RPMI7951 (cell line): ENCODE measurements at regions not wholly inside any gene's neighbourhood (a gene's known extent, or its start where the extent isn't known, plus 50 kb on each side); places are given as distances from the start of the nearest gene placed in this dataset.
A peak's percentile ranks its signal among the peaks of the same experiment; 100 is the strongest.

Experiments used
- DNase-seq: peaks from one replicate; pipeline ENCODE4 v3.0.0-alpha.2; 2012; ENCODE audit warnings: low read depth

- no peak for DNase-seq
These were observed 177.2 kb downstream of the POU4F1 start for GRCh38 chr13:78426183-78426582.

GRCh38 chr13:78420814-78421213 is 182.5 kb downstream of the POU4F1 start:
- no peak for DNase-seq

- DNase-seq, result no peak
These were observed 189.3 kb downstream of the POU4F1 start for GRCh38 chr13:78413887-78414553.

- DNase-seq, result no peak
These were observed 192.5 kb downstream of the POU4F1 start for GRCh38 chr13:78410847-78411246.

GRCh38 chr13:78410164-78410563 is 193.2 kb downstream of the POU4F1 start:
- no peak for DNase-seq

- no peak for DNase-seq
These were observed 194.2 kb downstream of the POU4F1 start for GRCh38 chr13:78409172-78409571.

- DNase-seq, result no peak
These were observed 198.4 kb downstream of the POU4F1 start for GRCh38 chr13:78404846-78405360.

- DNase-seq, result no peak
These were observed 200.5 kb downstream of the POU4F1 start for GRCh38 chr13:78402708-78403400.

GRCh38 chr13:78401873-78402707 is 201.3 kb downstream of the POU4F1 start:
- DNase-seq, result no peak

- no peak for DNase-seq
These were observed 204.5 kb downstream of the POU4F1 start for GRCh38 chr13:78398743-78399410.

- DNase-seq, result no peak
These were observed 209.8 kb downstream of the POU4F1 start for GRCh38 chr13:78393286-78394142.

GRCh38 chr13:78383899-78384298 is 219.5 kb downstream of the POU4F1 start:
- DNase-seq, result no peak

GRCh38 chr13:78383071-78383484 is 220.3 kb downstream of the POU4F1 start:
- no peak for DNase-seq

- no peak for DNase-seq
These were observed 220.9 kb downstream of the POU4F1 start for GRCh38 chr13:78382491-78382890.

GRCh38 chr13:78376822-78377221 is 226.5 kb downstream of the POU4F1 start:
- no peak for DNase-seq

- DNase-seq, result no peak
These were observed 227.3 kb downstream of the POU4F1 start for GRCh38 chr13:78376033-78376432.

GRCh38 chr13:78372581-78372980 is 230.8 kb downstream of the POU4F1 start:
- no peak for DNase-seq

- peak; percentile 2 for DNase-seq
These were observed 233.1 kb downstream of the POU4F1 start for GRCh38 chr13:78370231-78370630.

GRCh38 chr13:78364711-78365110 is 238.6 kb downstream of the POU4F1 start:
- no peak for DNase-seq

GRCh38 chr13:78341032-78341431 is 262.3 kb downstream of the POU4F1 start:
- no peak for DNase-seq

GRCh38 chr13:78339927-78340326 is 263.4 kb downstream of the POU4F1 start:
- DNase-seq, result no peak
